ENCODE measurements at regions not wholly inside any gene's neighbourhood (a gene's known extent, or its start where the extent isn't known, plus 50 kb on each side); places are given as distances from the start of the nearest gene placed in this dataset.

- no peaks in the 10 kb centered on the region for H3K4me1 Mint-ChIP-seq (ENCODE audit: low read depth in 2 of 2)
- H3K36me3 Mint-ChIP-seq, result peaks cover 5% of the 10 kb centered on the region
- DNase-seq (ENCODE audit: low spot score) (no peak), ATAC-seq (no peak)
- no peaks in the 10 kb centered on the region for H3K27me3 Mint-ChIP-seq
- H3K9me3 Mint-ChIP-seq, result no peaks in the 10 kb centered on the region
- no peak overlapping the region for H3K27ac Mint-ChIP-seq
- H3K4me3 Mint-ChIP-seq, result no peak overlapping the region
Observed at GRCh38 chrX:128165884-128166408, 113.7 kb upstream of the ACTRT1 start.

GRCh38 chrX:128156204-128156603, 104.0 kb upstream of the ACTRT1 start:
- DNase-seq (ENCODE audit: low spot score) (no peak), ATAC-seq (no peak)
- Mint-ChIP-seq H3K4me3 (no peak overlapping the region), H3K4me1 (ENCODE audit: low read depth in 2 of 2) (no peaks in the 10 kb centered on the region), H3K36me3 (peaks cover 13% of the 10 kb centered on the region), H3K27me3 (no peaks in the 10 kb centered on the region), H3K9me3 (peaks cover 13% of the 10 kb centered on the region), H3K27ac (no peak overlapping the region)

GRCh38 chrX:128142745-128143144, 90.5 kb upstream of the ACTRT1 start:
- no peak overlapping the region for H3K4me3 Mint-ChIP-seq
- no peaks in the 10 kb centered on the region for H3K9me3 Mint-ChIP-seq
- H3K36me3 Mint-ChIP-seq, result no peaks in the 10 kb centered on the region

DNA sequence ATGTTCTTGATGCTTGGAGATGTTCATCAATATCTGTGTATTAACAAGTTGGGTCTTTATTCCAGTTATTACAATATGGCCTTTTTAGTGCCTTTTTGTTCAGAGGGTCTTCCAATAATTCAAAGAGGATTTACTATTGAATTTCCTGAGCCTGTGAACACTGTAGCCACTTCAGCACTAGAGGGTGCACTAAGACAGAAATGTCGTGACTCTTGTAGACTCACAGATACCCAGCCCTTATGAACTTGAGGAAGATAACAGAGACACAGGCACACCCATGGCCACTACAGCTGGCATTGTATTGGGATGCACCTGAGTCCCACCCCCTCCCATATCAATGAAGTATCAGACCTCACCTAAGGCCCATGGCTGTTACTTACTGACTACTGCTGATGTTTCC, 54.4 kb upstream of the ACTRT1 start:
- no peak overlapping the region for H3K4me3 Mint-ChIP-seq
- DNase-seq (ENCODE audit: low spot score), result no peak
- ATAC-seq, result peak in 1 of 2 donors; percentile 45
- H3K27ac Mint-ChIP-seq, result no peak overlapping the region
- no peaks in the 10 kb centered on the region for H3K9me3 Mint-ChIP-seq
- H3K27me3 Mint-ChIP-seq, result peaks cover 0 to 3% of the 10 kb centered on the region in 2 donors
- no peaks in the 10 kb centered on the region for H3K36me3 Mint-ChIP-seq
- H3K4me1 Mint-ChIP-seq (ENCODE audit: low read depth in 2 of 2), result no peaks in the 10 kb centered on the region

More at GRCh38 chrX:128142745-128143144, 90.5 kb upstream of the ACTRT1 start:
- no peak for DNase-seq (ENCODE audit: low spot score)
- ATAC-seq, result no peak
- Mint-ChIP-seq H3K27me3 (no peaks in the 10 kb centered on the region), H3K27ac (no peak overlapping the region), H3K4me1 (ENCODE audit: low read depth in 2 of 2) (no peaks in the 10 kb centered on the region)

GRCh38 chrX:128105659-128106058, 53.5 kb upstream of the ACTRT1 start:
- Mint-ChIP-seq H3K36me3 (no peaks in the 10 kb centered on the region), H3K4me1 (ENCODE audit: low read depth in 2 of 2) (no peaks in the 10 kb centered on the region), H3K9me3 (no peaks in the 10 kb centered on the region), H3K27ac (no peak overlapping the region), H3K27me3 (peaks cover 0 to 3% of the 10 kb centered on the region in 2 donors), H3K4me3 (no peak overlapping the region)
- DNase-seq (ENCODE audit: low spot score) (no peak), ATAC-seq (no peak)

Data from natural killer cell treated with Interleukin-12 subunit alpha and Interleukin-12 subunit beta and Interleukin-15 and Interleukin-18, amount 100 ng/mL, for 72 hours (primary cell).